ENCODE measurements at regions not wholly inside any gene's neighbourhood (a gene's known extent, or its start where the extent isn't known, plus 50 kb on each side); places are given as distances from the start of the nearest gene placed in this dataset.
"Not testable (repeated sequence)": the region's sequence is repeated elsewhere in the genome, so short reads cannot be mapped to it uniquely, and the experiment has no call there.

DNA sequence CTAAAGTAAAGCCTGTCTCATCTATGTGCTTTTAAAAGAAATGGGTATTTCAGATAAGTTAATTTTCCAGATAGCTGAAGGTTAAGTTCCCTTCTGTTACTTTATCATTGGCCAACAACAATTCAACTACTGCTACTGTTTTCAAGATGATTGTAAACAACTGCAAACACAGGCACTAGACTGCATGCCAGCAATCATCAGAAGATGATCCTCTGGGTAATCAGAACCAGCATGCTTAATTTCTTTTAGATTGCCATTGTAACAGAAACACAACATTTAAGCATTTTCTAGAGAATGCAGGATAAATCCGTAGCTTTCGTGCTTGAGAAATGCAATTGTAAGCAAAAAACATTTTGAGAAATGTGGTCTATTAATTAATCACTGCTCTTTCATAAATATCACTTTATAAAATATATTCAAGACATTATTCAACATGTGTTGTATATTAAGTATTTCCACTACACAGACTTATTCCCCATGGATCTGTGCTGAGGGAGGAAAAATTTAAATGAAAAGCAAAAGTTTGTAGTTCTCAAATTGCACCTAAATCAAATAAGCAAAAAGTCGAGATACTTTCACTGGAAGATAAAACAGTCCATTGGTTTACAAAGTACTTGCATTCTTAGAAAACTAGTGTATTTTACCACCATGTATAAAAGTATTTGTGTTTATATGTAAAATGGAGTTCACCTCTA, 133.7 kb downstream of the ATL2 start:
- 49 to 84% methylated on average over 3 of the region's 3 CpGs for whole genome bisulfite sequencing, 2 donors (ENCODE audit: low coverage in 1 of 2)
- Histone ChIP-seq H3K4me1 (no peaks in the 10 kb centered on the region), H3K27ac (no peak overlapping the region), H3K27me3 (no peaks in the 10 kb centered on the region), H3K9me3 (no peaks in the 10 kb centered on the region), H3K4me3 (no peak overlapping the region), H3K36me3 (no peaks in the 10 kb centered on the region)
- TF ChIP-seq POLR2A (IDR thresholded peaks at IDR 0.05): no peak
- TF ChIP-seq, protein P1, sequence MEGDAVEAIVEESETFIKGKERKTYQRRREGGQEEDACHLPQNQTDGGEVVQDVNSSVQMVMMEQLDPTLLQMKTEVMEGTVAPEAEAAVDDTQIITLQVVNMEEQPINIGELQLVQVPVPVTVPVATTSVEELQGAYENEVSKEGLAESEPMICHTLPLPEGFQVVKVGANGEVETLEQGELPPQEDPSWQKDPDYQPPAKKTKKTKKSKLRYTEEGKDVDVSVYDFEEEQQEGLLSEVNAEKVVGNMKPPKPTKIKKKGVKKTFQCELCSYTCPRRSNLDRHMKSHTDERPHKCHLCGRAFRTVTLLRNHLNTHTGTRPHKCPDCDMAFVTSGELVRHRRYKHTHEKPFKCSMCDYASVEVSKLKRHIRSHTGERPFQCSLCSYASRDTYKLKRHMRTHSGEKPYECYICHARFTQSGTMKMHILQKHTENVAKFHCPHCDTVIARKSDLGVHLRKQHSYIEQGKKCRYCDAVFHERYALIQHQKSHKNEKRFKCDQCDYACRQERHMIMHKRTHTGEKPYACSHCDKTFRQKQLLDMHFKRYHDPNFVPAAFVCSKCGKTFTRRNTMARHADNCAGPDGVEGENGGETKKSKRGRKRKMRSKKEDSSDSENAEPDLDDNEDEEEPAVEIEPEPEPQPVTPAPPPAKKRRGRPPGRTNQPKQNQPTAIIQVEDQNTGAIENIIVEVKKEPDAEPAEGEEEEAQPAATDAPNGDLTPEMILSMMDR (IDR thresholded peaks at IDR 0.05): no peak
- TF ChIP-seq EP300 (IDR thresholded peaks at IDR 0.05): no peak
- no peak for TF ChIP-seq POLR2AphosphoS5 (IDR thresholded peaks at IDR 0.05)
- no peak for ATAC-seq

DNA sequence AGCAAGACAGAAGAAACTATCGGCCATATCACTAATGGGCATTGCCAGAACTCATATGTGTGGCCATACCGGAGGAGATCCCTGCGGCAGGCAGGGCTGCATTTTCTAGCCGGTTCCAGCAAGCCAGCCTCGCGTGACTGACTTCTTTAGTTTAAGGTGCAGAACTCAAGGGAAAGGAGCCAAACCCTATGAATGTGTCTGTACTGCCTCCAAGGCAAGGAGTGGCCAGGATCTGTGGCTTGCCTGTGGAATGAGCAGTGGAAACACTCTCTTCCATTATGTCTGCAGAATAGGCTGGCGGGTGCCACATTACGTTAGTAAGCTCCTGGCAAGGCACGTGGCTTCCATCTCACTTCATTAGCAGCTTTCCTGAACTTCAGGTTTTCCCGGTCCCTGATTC, 137.6 kb downstream of the ATL2 start:
- TF ChIP-seq POLR2A (IDR thresholded peaks at IDR 0.05): no peak
- TF ChIP-seq, protein P1 (IDR thresholded peaks at IDR 0.05): no peak
- no peak for TF ChIP-seq POLR2AphosphoS5 (IDR thresholded peaks at IDR 0.05)
- no peak for TF ChIP-seq EP300 (IDR thresholded peaks at IDR 0.05)
- Histone ChIP-seq H3K9me3 (no peaks in the 10 kb centered on the region), H3K27ac (no peak overlapping the region), H3K27me3 (no peaks in the 10 kb centered on the region), H3K36me3 (no peaks in the 10 kb centered on the region), H3K4me1 (no peaks in the 10 kb centered on the region), H3K4me3 (no peak overlapping the region)
- 87% methylated on average over 9 of the region's 10 CpGs; no CpG with 5 or more reads in 1 of the 2 donors for WGBS, 2 donors (ENCODE audit: low coverage in 1 of 2)
- ATAC-seq: no peak

DNA sequence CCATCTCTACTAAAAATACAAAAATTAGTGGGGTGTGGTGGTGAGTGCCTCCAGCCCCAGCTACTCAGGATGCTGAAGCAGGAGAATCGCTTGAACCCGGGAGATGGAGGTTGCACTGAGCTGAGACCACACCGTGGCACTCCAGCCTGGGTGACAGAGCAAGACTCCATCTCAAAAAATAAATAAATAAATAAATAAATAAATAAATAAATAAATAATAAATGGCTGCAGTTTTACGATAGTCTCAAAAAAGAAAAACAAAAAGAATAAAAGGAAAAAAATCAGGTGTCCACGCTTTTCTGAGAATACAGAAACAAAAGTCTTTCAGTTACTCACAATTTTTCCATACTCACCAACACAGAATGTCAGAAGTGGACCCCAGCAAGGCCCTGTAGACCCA, 138.4 kb downstream of the ATL2 start:
- H3K9me3 ChIP-seq, H3K4me1 ChIP-seq, H3K36me3 ChIP-seq, H3K4me3 ChIP-seq, H3K27me3 ChIP-seq, H3K27ac ChIP-seq, ATAC-seq: not testable (repeated sequence)
- WGBS, 2 donors (ENCODE audit: low coverage in 1 of 2): 94 to 100% methylated on average over 2 to 5 of the region's 5 CpGs

DNA sequence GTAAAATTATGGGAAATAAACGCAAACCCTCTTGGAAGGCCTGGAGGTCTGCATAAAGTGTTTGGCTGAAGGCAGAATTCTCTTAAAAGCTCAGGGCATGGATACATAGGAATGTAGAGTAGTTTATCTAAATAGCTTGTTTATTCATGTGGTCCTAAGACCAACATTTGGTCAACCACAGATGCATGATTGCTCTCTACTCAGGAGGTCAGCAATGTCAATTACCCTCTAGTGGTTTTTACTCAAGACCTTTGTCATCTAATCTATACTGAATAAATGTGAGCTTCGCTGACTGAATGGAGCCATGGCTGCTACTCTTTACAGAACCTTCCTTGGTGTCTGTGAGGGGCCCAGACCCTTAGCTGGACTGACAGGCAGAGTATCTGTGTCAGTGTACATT, 139.8 kb downstream of the ATL2 start:
- Histone ChIP-seq H3K4me1 (no peaks in the 10 kb centered on the region), H3K9me3 (no peaks in the 10 kb centered on the region), H3K27me3 (no peaks in the 10 kb centered on the region), H3K36me3 (no peaks in the 10 kb centered on the region), H3K27ac (no peak overlapping the region), H3K4me3 (no peak overlapping the region)
- WGBS, 2 donors (ENCODE audit: low coverage in 1 of 2): 93 to 100% methylated on average over 2 of the region's 2 CpGs
- no peak for TF ChIP-seq POLR2A (IDR thresholded peaks at IDR 0.05)
- TF ChIP-seq EP300 (IDR thresholded peaks at IDR 0.05): no peak
- no peak for TF ChIP-seq POLR2AphosphoS5 (IDR thresholded peaks at IDR 0.05)
- TF ChIP-seq, protein P1 (IDR thresholded peaks at IDR 0.05): no peak
- ATAC-seq: no peak

DNA sequence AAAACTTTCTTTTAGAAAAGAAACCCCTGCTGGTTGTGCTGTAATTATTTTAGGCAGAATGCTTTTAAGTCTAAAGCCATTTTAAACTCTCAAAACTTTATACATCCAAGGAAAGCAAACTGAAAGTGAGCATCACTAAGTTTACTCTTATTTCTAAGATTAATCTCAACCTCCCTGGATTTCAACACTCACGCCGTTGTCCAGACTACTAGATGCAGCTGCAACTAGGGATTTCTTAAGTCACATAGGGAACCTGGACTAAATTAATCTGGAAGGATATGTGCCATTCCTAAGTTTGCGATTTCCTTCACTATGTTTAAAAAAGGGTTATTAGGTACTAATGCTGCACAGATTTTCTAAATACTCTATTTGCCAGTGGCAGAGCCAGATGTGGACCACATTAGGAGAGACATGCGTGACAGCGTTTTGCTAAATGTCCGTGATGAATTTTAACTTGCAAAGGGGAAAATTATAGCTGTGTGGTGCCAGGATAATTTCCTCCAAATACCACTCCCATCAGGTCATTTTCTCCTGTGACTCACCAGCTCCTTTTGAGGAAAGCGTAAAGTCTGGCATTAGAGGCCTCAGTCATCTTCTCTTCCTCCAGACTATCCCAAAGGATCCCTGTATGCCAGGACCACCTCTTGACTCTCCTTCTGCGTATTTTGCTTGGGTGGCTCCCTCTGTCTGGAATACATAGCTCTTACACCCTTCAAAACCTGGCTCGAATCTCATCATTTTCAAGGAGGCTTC, 143.7 kb downstream of the ATL2 start:
- peak overlapping the region in 2 of 4 donors; percentile 35 to 38 for H3K27ac ChIP-seq
- no peak overlapping the region for H3K4me3 ChIP-seq
- no peaks in the 10 kb centered on the region for H3K27me3 ChIP-seq
- TF ChIP-seq, protein P1 (IDR thresholded peaks at IDR 0.05): no peak
- peak; percentile 30 for TF ChIP-seq POLR2AphosphoS5 (IDR thresholded peaks at IDR 0.05)
- H3K9me3 ChIP-seq: no peaks in the 10 kb centered on the region
- no peaks in the 10 kb centered on the region for H3K36me3 ChIP-seq
- 51 to 87% methylated on average over 8 to 9 of the region's 9 CpGs for WGBS, 2 donors (ENCODE audit: low coverage in 1 of 2)
- ATAC-seq: peak; percentile 80
- no peaks in the 10 kb centered on the region for H3K4me1 ChIP-seq

Data from gastroesophageal sphincter (tissue), 4 donors.